GM10248 (cell line): ENCODE measurements at regions not wholly inside any gene's neighbourhood (a gene's known extent, or its start where the extent isn't known, plus 50 kb on each side); places are given as distances from the start of the nearest gene placed in this dataset.

ENCODE experiments used
- CTCF ChIA-PET: fragments of 300-600 bp; sonication (Branson Sonifier 250); formaldehyde crosslinking; extraction: SDS; loops from one replicate; lab custom pipeline; 2021; ENCODE audit warnings: antibody characterized with exemption; lab: Yijun Ruan, JAX
- POLR2A ChIA-PET: fragments of 350-650 bp; sonication (Branson Sonifier 250); formaldehyde crosslinking; extraction: SDS; loops from one replicate; lab custom pipeline; 2020; ENCODE audit warnings: antibody characterized with exemption; lab: Yijun Ruan, JAX
- DNase-seq: peaks from one replicate; pipeline ENCODE4 v3.0.0; 2012; ENCODE audit errors: extremely low spot score
- TF ChIP-seq, protein P1 (sequence below): IDR thresholded peaks from 2 replicates; pipeline ENCODE4 v1.5.1; 2012; ENCODE audit warnings: mild to moderate bottlenecking, low read depth; ENCODE audit errors: extremely low read depth, missing control alignments, control extremely low read depth

DNA sequence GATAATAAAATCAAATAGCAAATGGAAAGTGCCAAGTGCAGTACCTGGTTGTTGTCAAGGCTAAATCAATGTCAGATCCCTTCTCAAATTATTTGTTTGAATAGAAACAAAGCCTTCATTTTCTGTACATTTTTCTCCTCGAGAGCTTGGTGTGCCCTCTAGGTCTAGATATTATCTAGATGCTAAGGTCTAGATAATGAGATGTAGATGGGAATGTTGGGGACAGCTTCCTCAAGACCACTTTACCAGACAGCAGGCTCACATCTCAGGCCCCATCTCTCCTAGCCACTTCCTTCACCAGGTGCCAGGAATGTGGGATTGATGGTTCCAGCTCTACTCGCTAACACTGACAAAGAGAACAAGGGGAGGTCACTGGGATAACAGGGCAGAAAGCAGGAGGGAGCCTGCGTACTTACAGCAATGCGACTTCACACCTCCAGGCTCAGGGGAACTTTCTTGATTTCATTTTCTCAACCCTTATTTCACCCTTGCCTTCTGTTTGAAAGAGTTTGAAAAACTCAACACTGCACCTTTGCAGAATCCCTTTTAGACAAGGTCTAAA lies 451.4 kb upstream of the VSTM2A start:
- no peak for DNase-seq
- CTCF ChIA-PET: no interaction called here
- POLR2A ChIA-PET: no interaction called here
- TF ChIP-seq, protein P1, sequence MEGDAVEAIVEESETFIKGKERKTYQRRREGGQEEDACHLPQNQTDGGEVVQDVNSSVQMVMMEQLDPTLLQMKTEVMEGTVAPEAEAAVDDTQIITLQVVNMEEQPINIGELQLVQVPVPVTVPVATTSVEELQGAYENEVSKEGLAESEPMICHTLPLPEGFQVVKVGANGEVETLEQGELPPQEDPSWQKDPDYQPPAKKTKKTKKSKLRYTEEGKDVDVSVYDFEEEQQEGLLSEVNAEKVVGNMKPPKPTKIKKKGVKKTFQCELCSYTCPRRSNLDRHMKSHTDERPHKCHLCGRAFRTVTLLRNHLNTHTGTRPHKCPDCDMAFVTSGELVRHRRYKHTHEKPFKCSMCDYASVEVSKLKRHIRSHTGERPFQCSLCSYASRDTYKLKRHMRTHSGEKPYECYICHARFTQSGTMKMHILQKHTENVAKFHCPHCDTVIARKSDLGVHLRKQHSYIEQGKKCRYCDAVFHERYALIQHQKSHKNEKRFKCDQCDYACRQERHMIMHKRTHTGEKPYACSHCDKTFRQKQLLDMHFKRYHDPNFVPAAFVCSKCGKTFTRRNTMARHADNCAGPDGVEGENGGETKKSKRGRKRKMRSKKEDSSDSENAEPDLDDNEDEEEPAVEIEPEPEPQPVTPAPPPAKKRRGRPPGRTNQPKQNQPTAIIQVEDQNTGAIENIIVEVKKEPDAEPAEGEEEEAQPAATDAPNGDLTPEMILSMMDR: no peak

- no peak for DNase-seq
- CTCF ChIA-PET: no interaction called here
- POLR2A ChIA-PET: no interaction called here
- TF ChIP-seq, protein P1: no peak
Observed at GRCh38 chr7:54091322-54091721, 450.9 kb upstream of the VSTM2A start.

DNA sequence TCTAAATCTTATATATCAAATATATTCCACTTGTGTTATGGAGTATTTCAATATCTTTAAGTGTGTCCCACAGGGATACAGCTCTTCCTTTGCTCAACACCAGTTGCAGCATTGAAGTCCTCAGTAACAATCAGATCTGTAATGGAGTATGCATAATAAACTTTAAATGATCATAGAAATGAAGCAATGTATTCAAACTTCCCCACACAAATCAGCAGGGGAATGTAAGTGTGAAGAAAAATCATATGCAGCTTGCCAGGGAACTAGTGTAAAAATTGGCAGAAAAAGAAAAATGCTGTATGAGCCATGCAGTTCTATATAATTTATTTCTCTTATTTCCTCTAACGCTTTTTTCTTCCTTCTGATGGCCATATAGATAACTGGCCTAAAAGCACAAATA lies 444.3 kb upstream of the VSTM2A start:
- ChIA-PET CTCF (interaction anchor here (1.6 kb wide), 1 partner anchor 9 kb away, joined by 6 read pairs; no protein-coding TSS in a partner anchor), POLR2A (no interaction called here)
- TF ChIP-seq, protein P1: no peak
- no peak for DNase-seq

DNA sequence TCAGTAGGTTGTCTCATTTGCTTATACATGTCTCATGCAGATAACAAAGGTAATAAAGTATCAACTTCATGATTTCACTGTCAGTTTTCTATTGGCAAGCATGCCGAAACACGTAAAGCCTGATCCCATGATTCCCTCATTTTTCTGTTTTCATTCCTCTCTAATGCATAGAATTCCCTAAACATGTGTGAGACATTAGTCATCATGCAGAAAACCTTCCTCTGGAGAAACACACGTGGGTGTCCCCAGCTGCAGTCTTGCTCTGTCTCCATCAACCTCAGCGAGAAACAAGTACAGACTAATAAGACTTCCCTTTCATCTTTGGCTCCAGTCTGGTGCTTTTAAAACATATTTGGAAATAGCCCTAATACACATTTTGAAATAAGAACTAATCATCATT lies 432.7 kb upstream of the VSTM2A start:
- ChIA-PET CTCF (no interaction called here), POLR2A (no interaction called here)
- DNase-seq: no peak
- TF ChIP-seq, protein P1: no peak

- DNase-seq: no peak
- ChIA-PET CTCF (no interaction called here), POLR2A (no interaction called here)
- TF ChIP-seq, protein P1: no peak
Observed at GRCh38 chr7:54111814-54112511, 430.2 kb upstream of the VSTM2A start.

DNA sequence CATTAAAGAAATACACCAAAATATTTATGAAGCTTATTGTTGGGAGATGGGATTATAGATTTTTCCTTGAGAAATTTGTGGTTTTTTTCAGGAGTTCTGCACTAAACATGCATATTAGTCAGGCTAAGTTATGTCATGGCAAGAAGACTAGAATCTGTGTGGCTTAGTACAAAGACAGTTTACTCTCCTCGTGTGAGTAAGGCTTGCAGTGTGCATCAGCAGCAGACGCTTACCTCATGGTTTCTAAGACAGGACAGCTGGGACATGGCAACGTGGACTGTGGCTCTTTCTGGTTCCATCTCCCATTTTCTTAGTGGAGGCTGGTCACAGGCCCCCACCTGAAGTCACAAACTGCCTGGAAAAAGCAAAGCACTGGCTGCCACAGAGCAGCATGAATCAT lies 429.6 kb upstream of the VSTM2A start:
- no peak for DNase-seq
- ChIA-PET CTCF (no interaction called here), POLR2A (no interaction called here)
- TF ChIP-seq, protein P1: no peak
